ENCODE measurements at regions not wholly inside any gene's neighbourhood (a gene's known extent, or its start where the extent isn't known, plus 50 kb on each side); places are given as distances from the start of the nearest gene placed in this dataset.

DNA sequence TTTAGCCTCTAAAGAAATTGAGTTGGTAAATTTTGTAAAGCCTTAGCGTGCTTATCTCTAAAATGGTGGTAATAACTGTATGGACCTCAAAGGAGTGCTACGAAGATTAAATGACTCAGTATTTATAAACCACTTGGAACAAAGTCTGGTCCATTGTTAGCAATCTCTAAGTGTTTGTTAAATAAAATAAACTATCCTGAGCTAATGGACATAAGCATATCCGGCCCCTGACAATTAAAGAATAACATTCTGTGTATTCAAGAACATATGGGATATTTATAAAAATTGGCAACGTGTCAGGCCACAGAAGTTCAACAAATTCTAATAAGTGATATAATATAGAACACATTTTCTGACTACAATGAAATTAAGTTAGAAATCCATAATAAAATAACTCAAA is 71.0 kb downstream of the MYEOV start:
- TF ChIP-seq EZH2phosphoT487 (IDR thresholded peaks at IDR 0.05) (no peak), EZH2 (IDR thresholded peaks at IDR 0.05) (no peak), CTCF (IDR thresholded peaks at IDR 0.05) (no peak)
- peaks cover 11% of the 10 kb centered on the region for H3K9me3 Mint-ChIP-seq
- H3K36me3 Mint-ChIP-seq: no peaks in the 10 kb centered on the region
- Histone ChIP-seq H4K20me1 (ENCODE audit: low read depth) (no peaks in the 10 kb centered on the region), H3K4me1 (no peaks in the 10 kb centered on the region), H3K27me3 (no peaks in the 10 kb centered on the region), H3K4me2 (no peak overlapping the region), H3K9ac (no peak overlapping the region), H3K27ac (no peak overlapping the region), H3K4me3 (no peak overlapping the region), H2AFZ (replicated peaks) (no peak overlapping the region), H3K9me3 (ENCODE audit: low read depth) (peaks cover under 1% of the 10 kb centered on the region), H3K79me2 (ENCODE audit: low read depth) (no peaks in the 10 kb centered on the region), H3F3A (ENCODE audit: low read depth) (no peaks in the 10 kb centered on the region), H3K36me3 (no peaks in the 10 kb centered on the region)
- H3K4me3 Mint-ChIP-seq: no peak overlapping the region
- H3K27me3 Mint-ChIP-seq (ENCODE audit: insufficient read depth, low read depth): peaks cover 5% of the 10 kb centered on the region
- no peak overlapping the region for H3K27ac Mint-ChIP-seq
- no peak for DNase-seq (ENCODE audit: low spot score)
- no peaks in the 10 kb centered on the region for H3K4me1 Mint-ChIP-seq

DNA sequence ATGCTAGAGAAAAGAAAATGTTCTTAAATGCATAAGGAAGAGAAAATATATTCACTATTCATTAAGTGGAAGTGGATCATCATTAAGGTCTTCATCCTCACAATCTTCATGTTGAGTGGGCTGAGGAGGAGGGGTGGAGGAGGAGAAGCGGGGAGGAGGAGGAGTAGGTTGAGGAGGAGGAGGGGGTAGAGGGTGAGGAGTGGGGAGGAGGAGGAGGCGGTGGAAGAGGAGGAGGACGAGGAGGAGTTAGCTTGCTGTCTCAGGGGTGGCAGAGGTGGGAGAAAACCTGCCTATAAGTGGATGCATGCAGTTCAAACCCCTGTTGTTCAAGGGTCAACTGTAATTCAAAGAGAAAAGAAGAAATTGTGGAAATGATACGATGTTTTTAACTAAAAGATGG is 71.6 kb downstream of the MYEOV start:
- no peaks in the 10 kb centered on the region for H3K9me3 ChIP-seq (ENCODE audit: low read depth)
- no peak for TF ChIP-seq EZH2 (IDR thresholded peaks at IDR 0.05)
- no peak for TF ChIP-seq EZH2phosphoT487 (IDR thresholded peaks at IDR 0.05)
- no peak for TF ChIP-seq CTCF (IDR thresholded peaks at IDR 0.05)
- DNase-seq (ENCODE audit: low spot score): no peak
- no peaks in the 10 kb centered on the region for H4K20me1 ChIP-seq (ENCODE audit: low read depth)
- no peaks in the 10 kb centered on the region for H3K4me1 Mint-ChIP-seq
- H3K27ac Mint-ChIP-seq: no peak overlapping the region
- H3K79me2 ChIP-seq (ENCODE audit: low read depth): no peaks in the 10 kb centered on the region
- H3K36me3 Mint-ChIP-seq: no peaks in the 10 kb centered on the region
- H3K4me3 ChIP-seq: no peak overlapping the region
- H3K9ac ChIP-seq: no peak overlapping the region
- no peak overlapping the region for H3K4me2 ChIP-seq
- H3K4me1 ChIP-seq: no peaks in the 10 kb centered on the region
- H3K4me3 Mint-ChIP-seq: no peak overlapping the region
- H3K27me3 ChIP-seq: no peaks in the 10 kb centered on the region
- H3K36me3 ChIP-seq: no peaks in the 10 kb centered on the region
- no peak overlapping the region for H2AFZ ChIP-seq (replicated peaks)
- no peak overlapping the region for H3K27ac ChIP-seq
- peaks cover 6% of the 10 kb centered on the region for H3K27me3 Mint-ChIP-seq (ENCODE audit: insufficient read depth, low read depth)
- peaks cover 14% of the 10 kb centered on the region for H3K9me3 Mint-ChIP-seq
- no peaks in the 10 kb centered on the region for H3F3A ChIP-seq (ENCODE audit: low read depth)

DNA sequence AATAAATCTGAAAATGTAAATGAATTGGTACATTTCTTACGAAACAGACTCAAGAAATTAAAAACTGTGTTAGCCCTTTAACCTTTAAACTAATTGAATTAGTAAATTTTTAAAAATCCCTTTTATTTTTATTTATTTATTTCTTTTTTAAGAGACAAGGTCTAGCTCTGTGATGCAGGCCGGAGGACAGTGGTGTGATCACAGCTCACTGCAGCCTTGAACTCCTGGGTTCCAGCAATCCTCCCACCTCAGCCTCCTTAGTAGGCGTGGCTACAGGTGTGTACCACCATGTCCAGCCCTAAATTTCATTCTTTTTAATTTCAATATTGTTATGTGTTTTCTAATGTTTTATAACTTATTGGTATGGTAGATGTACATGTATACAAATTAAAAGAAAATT is 72.6 kb downstream of the MYEOV start:
- H3K27ac ChIP-seq: no peak overlapping the region
- no peak overlapping the region for H2AFZ ChIP-seq (replicated peaks)
- no peak for DNase-seq (ENCODE audit: low spot score)
- no peaks in the 10 kb centered on the region for H3K79me2 ChIP-seq (ENCODE audit: low read depth)
- H3K4me1 Mint-ChIP-seq: no peaks in the 10 kb centered on the region
- no peaks in the 10 kb centered on the region for H3K36me3 Mint-ChIP-seq
- H3K27me3 ChIP-seq: no peaks in the 10 kb centered on the region
- no peak overlapping the region for H3K4me3 ChIP-seq
- H3K9me3 ChIP-seq (ENCODE audit: low read depth): no peaks in the 10 kb centered on the region
- no peaks in the 10 kb centered on the region for H4K20me1 ChIP-seq (ENCODE audit: low read depth)
- no peak for TF ChIP-seq EZH2phosphoT487 (IDR thresholded peaks at IDR 0.05)
- no peak for TF ChIP-seq EZH2 (IDR thresholded peaks at IDR 0.05)
- no peak for TF ChIP-seq CTCF (IDR thresholded peaks at IDR 0.05)
- peaks cover 6% of the 10 kb centered on the region for H3K27me3 Mint-ChIP-seq (ENCODE audit: insufficient read depth, low read depth)
- no peaks in the 10 kb centered on the region for H3K4me1 ChIP-seq
- no peaks in the 10 kb centered on the region for H3F3A ChIP-seq (ENCODE audit: low read depth)
- peaks cover 16% of the 10 kb centered on the region for H3K9me3 Mint-ChIP-seq
- no peak overlapping the region for H3K4me2 ChIP-seq
- no peaks in the 10 kb centered on the region for H3K36me3 ChIP-seq
- no peak overlapping the region for H3K9ac ChIP-seq
- no peak overlapping the region for H3K27ac Mint-ChIP-seq
- H3K4me3 Mint-ChIP-seq: no peak overlapping the region
